ENCODE measurements at regions not wholly inside any gene's neighbourhood (a gene's known extent, or its start where the extent isn't known, plus 50 kb on each side); places are given as distances from the start of the nearest gene placed in this dataset.

GRCh38 chr10:10492420-10492819, 525.3 kb upstream of the CELF2 start:
- TF ChIP-seq CTCF (IDR thresholded peaks at IDR 0.05; ENCODE audit: low read length) (no peak), EZH2 (IDR thresholded peaks at IDR 0.05; ENCODE audit: borderline replicate concordance, low read length) (no peak)
